Mesenteric fat pad (tissue), 1 donor: ENCODE measurements at regions not wholly inside any gene's neighbourhood (a gene's known extent, or its start where the extent isn't known, plus 50 kb on each side); places are given as distances from the start of the nearest gene placed in this dataset.

Experiments used
- DNase-seq: peaks from one replicate; pipeline ENCODE4 v3.0.0-alpha.2; 2020; ENCODE audit warnings: low spot score
- donor health status: DM: yes; HTN: yes; CAD: no.

DNA sequence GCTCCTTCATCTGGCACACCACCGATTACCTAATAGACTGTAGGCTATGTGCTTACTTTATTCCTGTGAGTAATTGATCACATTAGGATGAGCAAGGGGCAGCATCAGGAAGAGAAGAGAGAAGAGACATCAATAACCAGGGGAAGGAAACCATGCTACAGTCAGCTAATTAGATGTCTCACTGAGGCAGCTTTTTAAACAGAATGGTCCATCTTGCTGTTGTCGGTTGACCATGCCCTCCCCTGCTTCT, 278.4 kb downstream of the RPLP1 start:
- DNase-seq: no peak

DNA sequence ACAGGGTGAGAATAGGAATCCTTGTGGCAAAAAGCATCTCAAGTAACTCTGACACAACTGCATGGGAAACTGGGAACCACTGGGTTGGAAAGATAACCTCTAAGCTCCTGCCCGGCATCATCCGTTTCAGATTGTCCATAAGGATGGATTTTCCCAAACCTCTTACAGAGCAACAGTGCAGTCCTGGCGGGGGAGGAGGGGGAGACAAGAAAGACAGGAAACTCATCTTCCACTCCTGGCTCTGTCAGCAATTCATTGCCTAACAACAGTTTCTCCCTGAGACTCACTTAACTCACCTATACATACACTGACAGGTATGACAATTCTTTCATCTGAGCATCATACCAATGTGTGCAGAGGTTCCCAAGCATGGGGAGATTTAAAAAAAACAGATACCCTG, 279.0 kb downstream of the RPLP1 start:
- DNase-seq: no peak

DNA sequence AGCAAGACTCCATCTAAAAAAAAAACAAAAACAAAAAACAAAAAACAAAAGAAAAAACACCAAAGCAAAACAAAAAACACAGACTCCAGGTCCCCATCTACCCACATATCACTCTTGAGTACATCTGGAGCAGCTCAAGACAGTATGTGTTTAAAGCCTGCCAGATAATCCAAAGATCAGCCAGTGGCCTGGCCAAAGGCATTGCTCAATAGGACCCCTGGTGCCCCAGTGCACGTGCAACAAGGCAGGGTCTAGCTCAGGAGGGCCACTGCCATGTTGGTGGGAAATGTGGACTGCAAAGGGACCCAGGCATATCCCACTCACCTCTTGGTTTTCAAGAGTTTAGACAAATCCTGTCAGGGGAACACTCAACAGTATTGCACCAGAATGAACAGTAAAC, 279.5 kb downstream of the RPLP1 start:
- DNase-seq: no peak

DNA sequence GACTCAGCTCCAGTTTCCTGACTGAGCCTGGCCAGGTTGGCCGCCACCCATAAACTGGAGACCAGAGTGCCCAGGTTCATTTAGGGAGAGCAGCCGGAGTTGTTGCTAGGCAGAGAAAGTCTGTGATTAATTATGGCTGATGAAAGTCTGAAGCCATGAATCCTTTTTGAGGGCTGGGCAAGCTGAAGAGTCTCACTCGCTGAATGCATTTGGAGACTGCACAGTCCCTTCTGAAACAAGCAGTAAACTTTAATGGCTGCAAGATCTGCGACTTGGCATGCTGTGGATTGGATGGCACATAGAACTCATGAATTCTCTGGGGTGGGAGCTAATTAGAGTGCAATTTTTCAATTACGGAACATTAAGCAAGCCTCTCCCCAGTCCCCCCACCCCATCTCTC, 282.1 kb downstream of the RPLP1 start:
- no peak for DNase-seq

DNA sequence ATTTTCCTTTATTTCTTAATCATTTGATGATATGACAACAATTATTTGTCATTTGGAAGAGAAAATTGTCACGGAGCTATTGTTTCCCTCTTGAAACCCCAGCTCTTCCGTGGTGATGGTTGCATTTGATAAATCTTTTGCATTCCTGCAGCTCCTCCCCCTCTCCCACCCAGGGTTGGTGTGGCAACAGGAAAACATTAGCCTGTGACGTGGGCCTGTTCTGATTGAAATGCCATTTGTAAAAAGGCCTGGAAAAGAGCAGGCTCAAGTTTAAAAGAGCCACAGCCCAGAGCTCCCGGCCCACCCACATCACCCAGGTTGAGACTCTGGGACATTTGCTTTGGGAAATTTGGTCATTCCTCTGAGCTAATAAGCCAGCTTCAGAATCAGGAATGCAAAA, 282.5 kb downstream of the RPLP1 start:
- DNase-seq: no peak

DNA sequence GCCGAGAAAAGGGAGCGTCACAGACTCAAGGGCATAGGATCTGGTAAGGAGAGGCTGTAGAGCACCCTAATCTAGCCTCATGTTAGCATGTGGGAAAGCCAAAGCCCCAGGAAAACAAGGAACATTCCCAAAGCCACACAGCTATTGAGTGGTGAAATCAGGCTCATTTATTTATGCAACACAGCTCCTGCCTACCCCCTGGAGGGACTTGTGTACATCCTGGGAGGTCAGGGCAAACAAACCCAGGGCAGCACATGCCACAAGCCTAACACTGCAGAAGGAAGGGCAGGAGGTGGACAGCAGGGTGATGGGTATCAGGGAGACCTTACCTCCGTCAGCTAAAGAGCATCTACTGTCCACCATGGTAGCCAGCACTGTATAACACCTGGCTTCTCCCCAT, 283.5 kb downstream of the RPLP1 start:
- DNase-seq: no peak

DNA sequence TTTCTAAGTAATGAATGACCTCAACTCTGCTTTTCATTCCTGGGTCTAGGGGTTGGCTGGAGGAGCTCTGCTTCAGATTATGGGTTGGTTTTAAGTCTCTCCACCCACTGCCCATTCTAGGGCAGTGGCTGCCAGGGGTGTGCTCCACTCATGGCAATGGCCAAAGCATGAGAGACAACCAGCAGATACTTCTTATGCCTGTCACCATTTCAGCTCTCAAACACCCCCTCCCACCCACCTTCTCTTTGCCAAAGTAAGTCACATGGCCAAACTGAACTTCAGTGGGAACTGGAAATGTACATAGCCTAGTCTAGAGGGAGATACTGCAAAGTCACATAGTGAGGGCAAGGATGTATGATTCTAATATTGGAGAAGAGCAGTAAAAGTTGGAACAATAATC, 285.3 kb downstream of the RPLP1 start:
- DNase-seq: no peak

DNA sequence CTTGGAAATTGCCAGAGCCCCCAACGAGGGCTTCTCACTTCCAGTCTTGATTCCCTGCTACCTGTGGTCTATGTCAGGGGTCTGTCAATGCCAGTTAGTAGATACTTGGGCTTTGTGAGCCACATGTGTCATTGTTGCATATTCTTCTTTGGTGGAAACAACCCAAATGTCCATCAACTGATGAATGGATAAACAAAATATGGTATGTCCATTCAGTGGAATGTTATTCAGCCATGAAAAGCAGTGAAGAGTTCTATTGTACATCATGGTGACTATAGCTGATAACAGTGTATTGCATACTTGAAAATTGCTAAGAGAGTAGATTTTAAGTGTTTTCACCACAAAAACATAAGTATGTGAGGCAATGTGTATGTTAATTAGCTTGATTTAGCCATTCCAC, 288.1 kb downstream of the RPLP1 start:
- DNase-seq: no peak

DNA sequence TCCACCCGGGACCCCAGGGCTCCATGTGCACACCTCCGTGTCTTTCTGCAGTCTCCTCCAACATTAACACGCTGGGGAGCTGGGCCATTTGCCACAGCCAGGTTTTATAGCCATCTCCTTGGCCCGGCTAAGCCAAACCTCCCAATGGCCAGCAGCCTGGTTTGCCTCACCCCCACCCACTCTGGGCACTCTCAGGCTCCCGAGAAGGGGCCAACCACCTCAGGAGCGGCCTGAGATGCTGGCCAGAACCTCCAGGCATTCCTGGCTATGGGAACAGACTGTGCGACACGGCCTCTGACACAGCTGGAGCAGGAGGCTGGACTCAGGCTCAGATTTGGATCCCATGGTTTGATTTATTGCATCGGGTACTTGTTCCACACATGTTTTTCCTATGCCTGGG, 289.7 kb downstream of the RPLP1 start:
- DNase-seq: no peak

DNA sequence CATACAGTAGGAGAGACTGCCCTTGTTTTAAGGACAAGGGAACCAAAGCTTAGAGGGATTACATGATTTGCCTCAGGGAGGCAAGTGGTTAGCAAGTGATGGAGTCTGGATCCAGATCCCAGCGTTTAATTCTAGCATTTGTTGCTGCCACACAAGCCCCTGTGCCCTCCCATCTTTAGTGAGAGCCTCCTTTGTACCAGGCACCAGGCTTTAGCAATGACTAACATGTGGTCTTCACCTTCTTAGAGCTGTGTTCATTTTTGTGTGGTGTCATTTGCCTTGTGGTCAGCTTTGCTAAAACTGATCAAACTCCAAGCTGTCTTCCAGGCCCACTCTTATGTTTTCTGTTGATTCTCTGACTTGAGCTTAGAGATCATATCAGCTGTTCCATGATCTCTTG, 290.5 kb downstream of the RPLP1 start:
- no peak for DNase-seq

DNA sequence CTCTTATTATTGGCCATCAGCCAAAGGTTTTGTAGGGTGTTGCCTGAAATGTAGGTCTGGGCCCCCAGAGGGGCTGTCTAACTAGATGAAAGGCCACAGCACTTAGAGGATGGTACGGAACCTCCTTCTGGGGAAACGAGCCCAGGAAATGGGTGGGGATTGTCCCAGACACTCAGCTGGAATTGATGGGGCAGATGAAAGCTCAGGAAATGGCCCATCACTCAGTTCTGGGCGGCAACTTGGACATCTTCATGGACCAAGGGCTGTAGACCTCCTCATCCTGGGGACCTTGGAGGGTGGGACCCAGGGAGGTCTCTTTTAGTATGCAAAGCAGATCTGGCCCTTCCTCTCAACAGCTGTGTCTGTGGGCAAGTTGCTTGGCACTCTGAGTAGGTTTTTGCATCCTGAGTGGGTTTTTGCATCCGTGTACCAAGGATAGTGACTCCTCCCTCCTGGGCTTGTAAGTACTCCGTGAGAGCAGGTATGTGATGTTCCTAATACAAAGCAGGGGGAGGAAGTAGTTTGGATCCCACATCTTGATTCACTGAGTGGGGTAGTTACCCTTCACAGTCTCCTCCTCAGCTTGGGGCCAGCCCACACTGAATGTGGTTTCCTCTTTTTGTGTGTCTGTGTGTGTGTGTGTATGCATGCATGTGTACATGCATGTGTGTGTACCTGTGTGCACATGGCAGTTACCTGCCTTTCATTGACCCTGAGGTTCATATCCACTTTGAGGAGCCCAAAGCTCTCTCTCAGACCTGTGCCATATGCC, 292.0 kb downstream of the RPLP1 start:
- DNase-seq: no peak

DNA sequence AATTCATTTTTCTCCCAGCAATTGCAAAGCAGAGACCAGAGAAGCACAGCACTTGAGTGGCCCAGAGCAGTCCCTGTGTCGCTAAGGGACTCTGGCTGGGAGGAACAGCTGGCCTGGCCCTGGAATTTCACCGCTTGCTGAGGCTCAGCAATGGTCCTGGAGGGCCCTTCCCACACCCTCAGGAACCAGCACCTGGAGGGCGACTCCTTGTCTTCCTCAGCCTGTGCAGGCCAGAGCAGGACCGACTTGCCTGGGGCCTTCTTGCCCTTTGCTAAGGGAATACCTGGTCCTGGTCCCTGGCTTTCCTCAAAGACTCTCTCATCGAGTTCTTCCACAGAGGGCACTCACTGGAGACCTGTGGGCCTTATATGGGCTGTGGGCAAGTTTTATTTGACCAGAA, 294.6 kb downstream of the RPLP1 start:
- no peak for DNase-seq

DNA sequence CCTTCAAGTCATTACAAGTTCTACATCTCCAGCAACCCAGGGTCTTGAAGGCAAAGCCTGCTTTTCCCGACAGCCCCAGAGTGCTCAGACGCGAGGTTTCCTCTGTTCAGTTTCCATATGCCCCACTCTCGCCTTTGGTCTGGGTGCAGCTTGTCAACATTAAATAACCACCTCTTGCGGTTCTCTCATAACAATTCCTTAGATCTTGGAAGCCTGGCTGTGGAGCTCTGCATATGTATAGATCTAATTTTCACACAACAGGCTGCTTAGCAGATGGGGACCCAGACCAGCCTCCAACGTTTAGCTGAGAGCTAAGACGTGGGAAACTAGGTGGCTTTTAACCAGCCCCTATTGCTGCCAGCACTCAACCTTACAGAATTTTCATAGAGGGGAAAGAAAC, 295.5 kb downstream of the RPLP1 start:
- no peak for DNase-seq

DNA sequence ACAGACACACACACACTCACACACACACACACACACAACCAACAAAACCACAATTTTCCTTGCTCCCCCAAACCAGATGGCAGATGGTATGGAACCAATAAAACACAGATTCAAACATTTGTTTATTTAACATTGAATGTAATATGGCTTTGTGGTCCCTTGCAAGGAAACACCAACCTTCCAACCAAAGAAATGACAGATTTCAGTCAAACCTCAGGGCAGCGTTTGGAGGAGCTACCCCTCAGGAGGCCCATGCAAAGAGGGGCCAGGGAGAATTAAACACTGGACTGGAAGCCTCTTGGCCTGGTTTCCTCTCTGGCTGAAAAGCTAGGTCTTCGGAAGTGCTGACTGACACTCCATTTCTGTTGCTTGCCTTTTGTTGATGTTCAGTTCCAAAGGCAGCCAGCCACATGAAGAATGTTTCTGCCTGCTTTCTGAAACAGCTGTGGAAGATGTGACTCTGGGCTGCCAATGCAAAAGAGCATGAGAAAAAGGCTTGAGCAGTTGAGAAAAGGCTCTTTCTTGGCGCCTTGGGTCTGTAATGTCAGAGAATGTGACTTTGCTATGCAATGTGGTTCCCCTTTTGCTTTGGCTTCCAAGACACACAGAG, 296.1 kb downstream of the RPLP1 start:
- DNase-seq: no peak

DNA sequence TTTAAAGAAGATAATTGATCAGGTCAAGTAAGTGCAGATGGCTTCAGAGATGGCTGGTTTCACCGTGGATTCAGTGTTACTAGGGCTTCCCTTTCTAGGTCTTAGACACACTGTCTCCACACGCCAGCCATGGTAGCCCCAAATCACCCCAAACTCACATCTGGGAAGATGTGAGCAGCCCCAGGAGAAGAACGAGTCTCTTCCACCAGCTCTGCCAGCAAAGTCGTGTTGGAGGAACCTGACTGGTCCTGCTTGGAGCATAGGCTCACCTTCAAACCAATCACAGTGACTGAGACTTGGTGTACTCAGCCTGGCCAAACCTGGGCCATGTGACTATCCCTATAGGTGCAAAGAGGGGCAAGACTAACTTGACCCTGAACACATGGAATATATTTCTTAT, 296.7 kb downstream of the RPLP1 start:
- DNase-seq: no peak

DNA sequence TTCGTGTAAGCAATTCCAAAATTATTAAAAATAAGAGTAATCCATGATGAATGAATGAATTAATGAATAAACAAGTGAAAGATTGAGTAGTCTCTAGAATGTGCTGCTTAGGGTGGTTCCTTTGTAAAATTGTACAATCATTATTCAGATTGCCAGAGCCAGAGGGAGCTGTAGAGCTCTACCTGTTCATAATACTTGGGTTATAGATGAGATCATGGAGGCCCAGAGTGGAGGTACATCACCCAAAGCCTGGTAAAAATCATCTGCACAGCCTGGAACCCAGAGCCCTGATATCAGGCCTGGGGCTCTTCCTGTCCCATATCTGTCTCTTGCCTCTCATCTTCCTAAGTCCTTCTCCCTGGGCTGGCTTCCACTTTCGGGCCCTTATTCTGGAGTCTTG, 297.2 kb downstream of the RPLP1 start:
- DNase-seq: no peak

DNA sequence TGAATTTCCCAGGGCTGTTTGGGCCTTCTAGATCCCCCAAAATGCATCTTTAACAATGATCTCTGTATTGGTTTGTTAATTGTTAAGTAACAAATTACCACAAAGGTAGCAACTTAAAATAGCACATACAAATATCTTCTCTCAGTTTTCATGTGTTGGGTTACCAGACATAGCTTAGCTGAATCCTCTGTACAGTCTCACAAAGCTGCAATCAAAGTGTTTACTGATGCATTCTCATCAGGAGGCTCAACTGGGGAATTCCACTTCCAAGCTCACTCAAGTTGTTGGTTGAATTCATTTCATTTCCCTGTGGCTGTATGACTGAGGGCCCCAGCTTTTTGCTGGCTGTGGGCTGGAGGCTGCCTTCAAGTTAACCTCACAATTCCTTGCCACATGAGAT, 297.6 kb downstream of the RPLP1 start:
- no peak for DNase-seq

DNA sequence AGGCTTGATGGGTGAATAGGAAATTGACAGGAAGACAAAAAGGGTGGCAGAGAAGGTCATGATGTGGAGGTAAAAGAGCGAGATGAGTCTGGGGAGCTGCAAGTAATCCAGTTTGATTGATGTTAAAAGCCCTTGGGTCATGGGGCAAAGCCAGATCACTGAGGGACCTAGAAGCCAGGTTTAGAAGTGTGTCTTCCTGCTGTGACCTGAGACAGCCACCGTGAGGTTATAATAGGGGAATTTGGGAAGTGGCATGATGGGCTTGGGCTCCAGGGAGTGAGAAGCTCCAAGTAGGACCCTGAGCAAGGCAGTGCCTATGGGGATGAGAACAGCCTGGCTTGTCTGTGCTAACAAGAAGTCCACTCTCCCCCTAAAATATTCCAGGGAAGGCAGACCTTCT, 298.5 kb downstream of the RPLP1 start:
- no peak for DNase-seq

DNA sequence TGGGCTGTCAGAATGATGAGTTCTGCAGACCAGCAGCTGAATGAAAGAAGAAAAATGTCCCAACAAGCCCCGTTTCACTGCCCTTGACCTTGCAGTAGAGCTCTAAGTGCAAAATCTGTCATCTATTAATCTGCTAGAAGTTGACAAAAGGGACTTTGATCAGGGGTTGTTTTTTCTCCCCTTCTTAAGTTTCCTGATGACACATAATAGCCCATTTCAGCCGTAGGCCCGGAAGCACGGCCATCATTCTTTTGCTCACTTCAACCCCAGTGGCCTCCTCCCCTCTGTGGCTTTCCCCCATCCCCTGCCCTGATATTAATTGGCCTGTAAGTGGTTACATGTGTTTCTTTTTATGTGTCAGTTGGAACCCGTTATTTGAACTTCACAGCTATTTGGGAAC, 298.9 kb downstream of the RPLP1 start:
- no peak for DNase-seq

DNA sequence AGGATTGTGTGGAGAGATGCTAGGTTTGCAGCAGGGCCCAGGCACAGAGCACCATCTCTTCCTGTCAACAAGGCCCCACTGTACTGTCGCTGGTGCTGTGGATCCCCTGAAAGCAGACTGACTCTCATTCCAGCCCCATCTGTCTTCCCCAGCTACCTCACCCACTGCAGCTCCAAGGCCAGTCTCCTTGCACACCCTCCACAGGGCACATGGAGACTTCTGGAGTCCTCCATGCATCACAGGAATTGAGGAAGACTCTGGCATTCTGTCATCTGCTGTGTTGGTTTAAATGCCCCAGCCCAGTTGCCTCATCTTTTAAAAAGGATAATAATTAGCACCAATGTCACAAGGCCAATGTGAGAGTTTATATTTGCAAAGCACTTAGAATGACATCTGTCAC, 301.2 kb downstream of the RPLP1 start:
- no peak for DNase-seq

DNA sequence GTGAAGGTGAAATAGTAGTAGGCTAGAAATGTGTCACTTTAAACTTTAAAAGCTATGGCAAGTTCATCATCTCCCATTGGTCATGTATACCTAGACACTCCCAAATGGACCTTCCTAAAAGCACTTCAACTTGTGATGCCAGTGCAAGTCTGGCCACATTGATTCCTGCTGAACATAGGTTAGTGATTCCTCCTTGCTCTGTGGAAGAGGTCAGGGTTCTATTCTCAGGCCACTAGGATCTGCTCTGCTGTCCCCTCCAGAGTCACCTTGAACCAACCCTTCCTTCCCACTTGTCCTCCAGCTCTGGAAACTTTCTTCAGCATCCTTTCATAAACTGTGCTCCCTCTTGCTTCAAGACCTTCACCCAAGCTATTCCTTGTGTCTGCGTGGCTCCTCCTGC, 301.7 kb downstream of the RPLP1 start:
- DNase-seq: no peak

DNA sequence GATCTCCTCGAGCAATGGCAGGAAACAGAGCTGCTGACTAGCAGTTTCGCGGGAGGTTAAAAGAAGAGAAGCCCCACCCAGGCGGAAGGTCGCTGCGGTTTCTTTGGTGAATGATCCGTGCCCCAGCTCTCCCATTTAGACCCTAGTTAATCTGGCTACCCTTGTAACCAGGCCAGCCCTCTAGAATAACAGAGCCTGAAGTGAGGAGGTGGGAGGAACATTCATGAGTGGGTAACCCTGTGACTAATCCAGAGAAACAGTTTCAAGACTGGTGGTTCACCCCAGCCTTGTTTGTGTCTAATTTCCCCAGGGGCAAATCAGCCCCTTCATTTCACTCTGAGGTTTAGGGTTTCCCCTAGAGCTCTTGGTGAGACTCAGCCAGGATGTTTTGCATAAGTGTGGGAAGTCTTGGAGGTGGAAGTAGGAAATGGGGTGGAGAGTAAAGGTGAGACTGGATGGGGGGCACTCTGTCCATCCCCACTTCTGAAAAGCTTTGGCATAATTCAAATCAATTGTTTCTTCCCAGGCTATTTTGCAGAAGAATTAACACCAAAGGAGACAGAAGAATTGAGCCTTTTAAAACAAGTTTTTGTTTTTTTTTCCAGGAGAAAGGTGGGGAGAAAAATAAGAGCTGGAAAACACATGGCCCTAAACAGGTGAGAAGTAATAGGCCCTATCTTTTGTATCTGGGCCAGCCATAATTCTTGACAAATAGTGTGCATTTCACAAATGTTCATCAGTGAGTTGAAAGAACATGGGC, 303.1 kb downstream of the RPLP1 start:
- DNase-seq: no peak

DNA sequence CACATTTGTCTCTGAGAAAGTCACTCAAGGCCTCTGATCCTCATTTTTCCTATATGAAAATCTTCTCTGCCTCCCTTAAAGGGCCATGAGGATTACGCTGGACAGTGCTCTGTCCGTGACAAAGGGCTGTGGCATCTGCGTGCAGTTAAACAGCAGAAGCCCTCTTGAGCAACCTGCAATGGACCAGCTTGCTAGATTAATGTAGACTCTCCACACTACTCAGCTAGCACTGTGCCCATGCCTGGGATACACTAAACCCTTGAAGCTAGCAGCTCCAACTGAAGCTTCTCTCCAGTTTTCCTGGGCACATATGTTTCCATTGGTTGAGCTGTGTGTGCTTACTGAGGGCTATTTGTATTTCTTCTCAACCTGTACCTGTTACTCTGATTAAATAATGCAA, 303.8 kb downstream of the RPLP1 start:
- no peak for DNase-seq
